GM08714 (cell line): ENCODE measurements at regions not wholly inside any gene's neighbourhood (a gene's known extent, or its start where the extent isn't known, plus 50 kb on each side); places are given as distances from the start of the nearest gene placed in this dataset.

ENCODE experiments used
- H3K4me3 ChIP-seq: fragments of 200-500 bp; sonication (Bioruptor generic); 2 replicates; pipeline ENCODE4 v1.5.1; 2014; ENCODE audit warnings: mild to moderate bottlenecking, low read length, inconsistent platforms
- ZNF274 ChIP-seq: IDR thresholded peaks from 2 replicates; pipeline ENCODE4 v1.6.1; 2012; ENCODE audit warnings: mild to moderate bottlenecking, low read depth, low read length

DNA sequence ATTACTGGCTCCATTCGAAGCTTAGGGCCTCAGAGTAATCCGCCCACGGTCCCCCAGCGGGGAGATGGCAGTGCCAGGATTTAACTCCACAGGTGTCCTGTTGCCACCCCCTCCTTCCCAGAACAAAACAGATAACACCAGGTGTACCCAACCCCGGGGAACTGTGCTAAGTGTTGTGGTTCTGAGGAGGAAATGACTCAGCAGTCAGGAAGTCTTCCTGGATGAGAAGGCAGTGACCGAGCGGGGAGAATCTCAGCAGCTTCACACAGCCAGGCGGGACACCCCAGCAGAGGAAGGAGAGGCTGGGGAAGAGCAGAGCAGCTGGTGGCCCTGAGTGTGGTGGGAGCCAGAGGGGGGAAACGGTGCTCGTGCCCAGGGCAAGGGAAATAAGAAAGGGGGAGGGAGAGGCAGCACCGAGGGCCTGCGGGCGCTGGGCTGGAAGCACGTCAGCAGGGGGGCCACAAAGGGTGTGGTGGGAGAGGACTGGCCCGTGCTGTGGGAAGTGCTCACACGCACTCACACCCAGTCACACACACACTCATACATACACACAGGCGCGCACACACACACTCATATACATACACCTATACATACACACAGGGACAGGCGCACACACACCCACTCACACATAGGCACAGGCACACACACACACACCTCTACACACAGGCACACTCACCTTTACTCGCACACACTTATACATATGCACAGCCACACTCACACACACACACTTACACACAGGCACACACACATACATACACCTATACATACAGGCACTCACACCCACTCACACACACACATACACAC lies 59.8 kb upstream of the CHST15 start:
- no peak for TF ChIP-seq ZNF274
- H3K4me3 ChIP-seq, result no peak overlapping the region; the same call in 1 of the 2 replicates

DNA sequence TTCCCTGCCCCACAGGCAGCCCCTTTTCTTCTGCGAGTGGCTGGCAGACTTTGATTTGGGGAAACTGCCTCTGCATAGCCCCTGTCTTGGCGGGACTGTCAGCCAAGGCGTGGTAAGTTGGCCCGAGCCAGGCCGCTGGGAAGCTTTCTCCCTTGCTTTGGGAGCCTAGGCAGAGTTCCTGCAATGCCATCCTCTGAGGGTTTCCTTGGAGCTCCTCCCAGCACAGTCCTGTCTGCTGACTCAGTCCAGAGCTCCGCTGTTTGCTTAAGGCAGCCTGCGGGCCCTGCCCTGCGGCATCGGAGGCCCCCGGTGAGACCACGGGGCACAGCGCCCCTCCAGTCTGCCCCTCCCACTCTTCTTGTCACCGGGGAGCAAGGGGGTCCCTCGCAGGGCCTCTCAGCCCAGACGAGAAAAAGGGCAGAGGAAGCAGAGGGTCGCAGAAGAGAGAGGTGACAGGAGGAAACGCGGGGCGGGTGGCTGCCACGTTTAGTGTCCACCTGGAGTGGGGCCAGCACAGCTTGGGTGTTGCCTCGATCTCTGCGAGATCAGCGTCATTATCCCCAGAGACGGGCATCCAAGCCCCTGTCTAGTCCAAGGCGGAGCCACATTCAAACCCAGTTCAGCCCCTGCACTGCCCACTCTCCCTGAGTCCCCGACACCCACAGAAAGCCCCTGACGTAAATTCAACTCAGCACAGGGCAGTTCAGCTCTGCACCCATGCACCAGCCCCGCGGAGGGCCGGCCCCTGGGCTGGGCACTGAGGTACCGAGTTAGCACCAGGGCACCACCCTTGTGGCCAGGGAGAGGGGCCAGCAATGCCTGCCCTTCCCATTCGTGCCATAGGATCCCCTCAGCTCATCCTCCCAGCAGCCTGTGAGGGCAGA lies 59.0 kb upstream of the CHST15 start:
- H3K4me3 ChIP-seq, result no peak overlapping the region
- no peak for TF ChIP-seq ZNF274

DNA sequence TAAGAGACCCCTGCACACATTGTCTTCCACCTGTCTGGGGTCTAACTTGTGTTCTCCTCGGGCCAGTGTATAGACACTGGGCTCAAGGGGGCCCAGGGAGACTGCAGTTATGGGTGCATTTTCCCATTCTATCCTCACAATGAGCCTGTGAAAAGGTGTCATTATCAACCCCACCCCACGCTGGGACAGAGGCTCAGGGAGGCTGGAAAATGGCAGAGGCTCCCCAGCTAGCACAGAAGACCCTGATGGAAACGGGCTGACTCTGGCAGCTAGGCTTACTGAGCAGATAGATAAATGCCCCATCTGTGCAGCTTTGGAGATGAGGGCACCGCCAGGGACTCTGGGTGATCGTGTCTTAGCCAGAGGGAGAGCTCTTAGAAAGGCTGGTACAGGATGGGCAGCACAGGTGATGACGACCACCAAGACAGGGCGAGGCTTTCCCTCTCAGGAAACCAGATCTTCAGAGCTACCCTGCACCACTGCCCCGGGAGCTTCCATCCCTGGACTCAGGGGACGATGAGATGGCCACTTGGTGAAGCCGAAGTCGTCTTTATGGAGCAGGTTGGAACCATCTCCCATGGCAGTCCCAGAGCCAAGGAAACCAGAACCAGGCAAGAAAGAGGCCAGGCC lies 58.2 kb upstream of the CHST15 start:
- TF ChIP-seq ZNF274, result no peak

DNA sequence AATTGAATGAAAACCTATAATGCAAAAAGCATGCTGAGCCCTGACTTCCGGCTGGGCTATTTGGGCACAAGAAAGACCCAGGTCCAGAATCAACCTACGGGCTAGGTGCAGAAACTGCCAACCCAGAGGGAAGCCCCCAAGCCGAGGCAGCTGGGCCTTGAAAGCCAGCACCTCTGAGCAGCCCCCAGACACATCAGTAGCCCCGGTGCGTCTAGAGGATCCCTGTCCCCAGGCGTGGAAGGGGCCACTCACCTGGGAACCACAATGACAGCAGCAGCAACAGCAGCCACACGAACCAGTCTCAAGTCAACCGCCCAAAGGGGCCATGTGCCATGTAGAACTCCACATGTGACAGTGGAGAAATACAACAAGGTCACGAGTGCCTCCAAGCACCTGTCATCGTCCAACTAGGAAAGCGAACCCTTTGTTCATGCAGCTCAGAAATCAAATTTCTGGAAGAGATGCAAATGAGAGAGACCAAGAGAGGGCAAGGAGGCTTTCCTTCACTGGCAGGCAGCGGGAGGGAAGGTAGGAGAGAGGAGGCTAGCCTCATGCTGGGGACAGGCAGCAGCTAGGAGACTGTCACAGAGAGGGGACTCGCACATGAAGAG lies 57.5 kb upstream of the CHST15 start:
- no peak overlapping the region for H3K4me3 ChIP-seq

More for the DNA sequence above, 58.2 kb upstream of the CHST15 start:
- no peak overlapping the region for H3K4me3 ChIP-seq

DNA sequence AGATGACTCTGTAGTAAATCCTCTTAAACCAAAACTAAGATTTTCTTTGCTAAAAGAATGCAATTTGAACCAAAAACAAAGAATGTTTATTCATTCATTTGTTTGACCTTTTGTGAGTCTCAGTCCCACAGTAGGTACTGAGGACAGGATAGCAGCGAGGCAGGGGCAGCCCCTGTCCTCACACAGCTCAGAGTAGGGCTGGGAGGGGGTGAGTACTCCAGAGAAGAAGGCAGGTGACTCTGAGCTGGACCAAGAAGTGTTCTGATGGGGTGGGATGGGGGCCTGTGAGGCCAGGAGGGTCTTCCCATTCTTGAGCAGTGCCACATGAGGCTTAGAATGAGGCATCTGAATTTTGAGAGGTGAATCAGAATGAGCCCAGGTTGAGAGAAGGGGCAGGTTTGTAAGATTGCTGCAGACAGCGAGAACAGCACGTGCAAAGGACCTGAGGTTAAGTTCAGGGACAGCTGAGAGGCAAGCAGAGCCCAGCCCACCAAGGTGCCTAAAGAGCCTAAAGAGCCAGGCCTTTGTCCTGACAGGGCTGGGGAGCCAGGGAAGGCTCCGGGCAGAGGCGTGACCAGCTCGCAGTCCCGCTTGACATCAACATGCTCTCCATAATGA lies 56.9 kb upstream of the CHST15 start:
- H3K4me3 ChIP-seq, result no peak overlapping the region
- TF ChIP-seq ZNF274, result no peak

More for the DNA sequence above, 57.5 kb upstream of the CHST15 start:
- TF ChIP-seq ZNF274, result no peak

DNA sequence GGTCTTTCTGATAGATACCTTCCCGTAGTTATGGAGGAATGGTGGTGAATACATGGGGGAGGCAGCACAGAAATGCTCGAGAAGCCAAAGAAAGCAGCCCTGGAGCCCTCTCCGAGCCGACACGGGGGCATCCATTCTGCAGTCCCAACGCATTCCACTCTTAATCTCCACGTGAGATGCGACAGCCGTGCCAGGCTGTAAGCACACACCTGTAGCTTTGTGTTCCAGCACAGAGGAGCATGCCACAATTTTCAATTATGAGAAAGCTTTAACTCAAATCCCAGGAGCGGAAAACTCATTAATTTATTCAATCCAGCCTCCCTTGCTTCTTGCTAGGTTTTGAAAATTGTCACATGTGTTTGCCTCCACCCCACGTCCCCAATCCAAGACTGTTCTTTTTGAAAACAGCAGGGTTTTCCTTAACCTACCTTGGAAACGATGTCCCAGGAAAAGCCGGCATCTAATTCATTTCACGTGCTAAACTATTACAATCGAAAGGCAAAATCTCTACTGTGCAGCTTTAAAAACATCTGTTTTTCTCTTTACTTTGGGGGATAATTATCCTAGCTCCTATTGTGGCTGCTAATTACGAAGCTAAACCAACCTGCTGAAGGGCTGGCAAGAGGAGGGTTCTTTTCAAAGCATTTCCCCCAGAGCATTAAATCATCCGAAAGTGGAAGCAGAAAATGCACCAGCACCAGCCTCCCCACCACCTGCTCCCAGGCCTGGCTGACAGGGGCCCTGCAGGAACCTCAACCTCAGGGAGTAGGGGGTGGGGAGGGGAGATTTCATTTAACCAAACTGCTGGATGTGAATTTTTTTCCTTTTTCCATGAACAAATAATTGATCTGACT lies 56.0 kb upstream of the CHST15 start:
- no peak for TF ChIP-seq ZNF274
- H3K4me3 ChIP-seq, result peak overlapping the region; percentile 5; the same call in 1 of the 2 replicates

DNA sequence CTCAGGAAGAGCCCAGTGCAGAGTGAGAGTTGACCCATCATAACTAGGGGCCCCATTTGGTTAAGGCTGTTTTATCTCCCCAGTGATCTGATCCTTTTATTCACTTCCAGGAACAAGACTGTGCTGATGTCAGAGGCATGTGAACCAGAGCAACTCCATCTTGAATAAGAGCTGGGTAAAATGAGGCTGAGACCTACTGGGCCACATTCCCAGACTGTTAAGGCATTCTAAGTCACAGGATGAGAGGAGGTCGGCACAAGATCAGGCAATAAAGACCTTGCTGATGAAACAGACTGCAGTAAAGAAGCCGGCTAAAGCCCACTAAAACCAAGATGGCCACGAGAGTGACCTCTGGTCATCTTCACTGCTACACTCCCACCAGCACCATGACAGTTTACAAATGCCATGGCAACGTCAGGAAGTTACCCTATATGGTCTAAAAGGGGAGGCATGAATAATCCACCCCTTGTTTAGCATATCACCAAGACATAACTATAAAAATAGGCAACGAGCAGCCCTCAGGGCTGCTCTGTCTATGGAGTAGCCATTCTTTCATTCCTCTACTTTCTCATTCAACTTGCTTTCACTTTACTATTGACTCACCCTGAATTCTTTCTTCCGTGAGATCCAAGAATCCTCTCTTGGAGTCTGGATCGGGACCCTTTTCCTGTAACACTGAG lies 55.3 kb upstream of the CHST15 start:
- H3K4me3 ChIP-seq, result peak overlapping the region; percentile 5; the same call in 1 of the 2 replicates

DNA sequence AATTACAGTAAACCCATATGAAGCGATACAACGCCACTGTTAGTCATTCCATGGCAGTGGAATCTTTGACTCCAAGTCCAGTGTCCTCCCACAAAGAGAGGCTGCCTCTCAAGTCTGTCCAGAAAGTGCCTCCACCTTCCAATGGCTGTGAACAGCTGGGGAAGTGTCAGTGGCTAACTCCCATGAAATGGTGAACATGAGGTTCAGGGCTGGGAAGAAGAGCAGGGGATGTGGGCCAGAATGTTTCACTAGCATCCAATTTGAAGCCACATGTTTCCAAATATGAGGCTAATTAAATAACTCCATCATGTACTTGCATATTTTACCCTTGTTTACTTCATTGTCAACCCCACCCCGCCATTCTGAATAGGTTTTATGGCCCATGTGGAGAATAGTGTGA lies 53.1 kb upstream of the CHST15 start:
- TF ChIP-seq ZNF274, result no peak
- no peak overlapping the region for H3K4me3 ChIP-seq

DNA sequence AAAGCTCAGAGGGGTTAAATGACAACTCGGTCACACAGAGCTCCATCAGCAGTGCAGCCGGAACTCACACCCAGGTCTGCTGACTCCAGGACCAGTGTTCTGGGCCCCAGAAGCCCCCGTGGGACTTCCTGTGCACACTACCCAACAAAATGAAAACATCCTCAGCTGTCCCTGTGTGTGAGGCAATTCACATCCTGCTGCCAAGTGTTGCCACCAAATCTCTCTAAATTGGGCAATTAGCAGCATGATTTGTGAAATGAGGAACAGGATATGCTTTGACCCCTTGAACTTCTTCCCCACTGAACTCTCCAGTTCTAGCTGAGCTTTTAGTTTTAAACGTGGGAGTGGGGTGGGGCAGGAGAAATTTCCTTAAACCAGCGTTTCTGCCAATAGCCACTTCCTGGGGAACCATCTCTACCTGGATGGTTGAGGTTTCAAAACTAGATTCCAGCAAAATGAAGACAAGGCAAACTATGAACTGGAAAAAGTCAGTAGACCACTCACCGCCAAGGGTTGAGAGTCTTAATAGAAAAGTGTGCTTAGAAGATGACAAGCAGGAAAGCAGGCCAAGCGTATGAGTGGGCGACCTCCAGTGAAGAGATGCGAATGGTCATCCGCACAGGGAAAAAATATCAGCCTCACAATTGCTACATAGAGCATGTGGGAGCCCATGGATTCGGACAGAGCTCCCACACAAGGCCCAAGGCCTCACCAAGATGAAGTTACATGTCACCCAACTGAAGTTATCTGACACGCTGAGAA lies 51.9 kb upstream of the CHST15 start:
- no peak for TF ChIP-seq ZNF274

DNA sequence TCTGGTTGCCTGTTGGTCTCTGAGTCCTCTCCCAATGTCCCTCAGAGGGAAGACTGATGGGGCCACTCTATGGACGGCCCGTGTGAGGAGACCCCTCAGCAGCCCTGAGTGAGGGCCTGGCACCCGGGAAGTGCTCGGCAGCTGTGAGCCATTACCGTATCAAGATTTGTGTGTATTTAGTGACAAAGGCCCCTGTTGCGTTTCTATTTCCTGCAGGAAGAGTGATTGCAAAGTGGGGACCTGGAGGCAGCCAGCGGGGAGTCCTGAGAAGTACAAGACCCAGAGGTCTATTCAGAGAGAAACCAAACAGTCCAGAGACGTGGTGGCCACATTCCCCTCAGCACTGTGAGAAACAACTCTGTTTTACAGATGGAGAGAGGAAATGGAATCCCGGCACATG lies 51.1 kb upstream of the CHST15 start:
- TF ChIP-seq ZNF274, result no peak
- H3K4me3 ChIP-seq, result no peak overlapping the region

More for the DNA sequence above, 51.9 kb upstream of the CHST15 start:
- H3K4me3 ChIP-seq, result no peak overlapping the region

DNA sequence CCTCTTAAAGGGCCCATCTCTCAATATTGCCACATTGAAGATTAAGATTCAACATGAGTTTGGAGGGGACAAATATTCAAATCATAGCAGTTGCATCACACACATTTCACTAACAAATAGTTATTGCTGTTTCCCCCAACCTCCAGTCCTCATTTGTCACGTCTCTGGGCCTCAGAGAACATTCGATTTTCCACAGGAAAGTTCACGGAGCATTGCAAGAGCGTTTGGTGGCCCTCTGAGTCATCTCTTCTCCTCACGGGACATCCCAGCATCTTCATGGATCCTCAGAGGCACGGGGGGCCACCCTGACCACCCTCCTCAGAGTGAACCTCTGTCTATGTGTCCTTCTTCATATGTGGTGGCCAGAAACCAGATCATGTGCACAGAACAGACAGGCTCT lies 50.3 kb upstream of the CHST15 start:
- TF ChIP-seq ZNF274, result no peak
- H3K4me3 ChIP-seq, result no peak overlapping the region; the same call in 1 of the 2 replicates
